ENCODE measurements at regions not wholly inside any gene's neighbourhood (a gene's known extent, or its start where the extent isn't known, plus 50 kb on each side); places are given as distances from the start of the nearest gene placed in this dataset.

- Histone ChIP-seq H3K36me3 (no peaks in the 10 kb centered on the region), H3K27ac (no peak overlapping the region), H3K4me3 (no peak overlapping the region), H3K27me3 (no peaks in the 10 kb centered on the region), H3K4me2 (no peak overlapping the region), H4K20me1 (no peaks in the 10 kb centered on the region), H3K9me3 (replicated peaks in 1 of 11) (peaks cover 2 to 13% (median 4%) of the 10 kb centered on the region in 11 experiments; a peak in 17 of 22 replicates), H3K9ac (no peak overlapping the region), H3K4me1 (peaks cover 0 to 9% (median 0%) of the 10 kb centered on the region in 10 experiments; a peak in 2 of 20 replicates)
- TF ChIP-seq Cebpa-rat (IDR thresholded peaks at IDR 0.05), result no peak
Observed at GRCh38 chr10:10833955-10834354, 183.7 kb upstream of the CELF2 start.

- H4K20me1 ChIP-seq, result no peaks in the 10 kb centered on the region
- TF ChIP-seq Cebpa-rat (IDR thresholded peaks at IDR 0.05), result no peak
- no peaks in the 10 kb centered on the region for H3K36me3 ChIP-seq
- H3K4me3 ChIP-seq, result no peak overlapping the region
- H3K4me1 ChIP-seq, result no peaks in the 10 kb centered on the region
- no peak overlapping the region for H3K4me2 ChIP-seq
- no peak overlapping the region for H3K9ac ChIP-seq
- H3K9me3 ChIP-seq (replicated peaks in 1 of 11), result peaks cover 6 to 18% (median 10%) of the 10 kb centered on the region in 11 experiments; a peak in 21 of 22 replicates
- no peak overlapping the region for H3K27ac ChIP-seq
- H3K27me3 ChIP-seq, result no peaks in the 10 kb centered on the region
Observed at GRCh38 chr10:10844251-10844650, 173.4 kb upstream of the CELF2 start.

- no peak overlapping the region for H3K9ac ChIP-seq
- H3K27ac ChIP-seq, result no peak overlapping the region
- H3K27me3 ChIP-seq, result no peaks in the 10 kb centered on the region
- H3K4me1 ChIP-seq, result no peaks in the 10 kb centered on the region
- peaks cover 0 to 8% (median 1%) of the 10 kb centered on the region in 11 experiments; a peak in 11 of 22 replicates for H3K9me3 ChIP-seq (replicated peaks in 1 of 11)
- no peaks in the 10 kb centered on the region for H3K36me3 ChIP-seq
- no peak for TF ChIP-seq Cebpa-rat (IDR thresholded peaks at IDR 0.05)
- H3K4me3 ChIP-seq, result no peak overlapping the region
- no peak overlapping the region for H3K4me2 ChIP-seq
- no peaks in the 10 kb centered on the region for H4K20me1 ChIP-seq
Observed at GRCh38 chr10:10845185-10845584, 172.5 kb upstream of the CELF2 start.

- Histone ChIP-seq H3K27ac (no peak overlapping the region), H3K4me2 (no peak overlapping the region), H3K36me3 (no peaks in the 10 kb centered on the region), H4K20me1 (no peaks in the 10 kb centered on the region), H3K9ac (no peak overlapping the region), H3K27me3 (no peaks in the 10 kb centered on the region), H3K4me3 (no peak overlapping the region), H3K9me3 (replicated peaks in 1 of 11) (peaks cover 0 to 1% (median 0%) of the 10 kb centered on the region in 11 experiments; a peak in 2 of 22 replicates), H3K4me1 (no peaks in the 10 kb centered on the region)
- TF ChIP-seq Cebpa-rat (IDR thresholded peaks at IDR 0.05), result no peak
Observed at GRCh38 chr10:10845826-10846503, 171.7 kb upstream of the CELF2 start.

DNA sequence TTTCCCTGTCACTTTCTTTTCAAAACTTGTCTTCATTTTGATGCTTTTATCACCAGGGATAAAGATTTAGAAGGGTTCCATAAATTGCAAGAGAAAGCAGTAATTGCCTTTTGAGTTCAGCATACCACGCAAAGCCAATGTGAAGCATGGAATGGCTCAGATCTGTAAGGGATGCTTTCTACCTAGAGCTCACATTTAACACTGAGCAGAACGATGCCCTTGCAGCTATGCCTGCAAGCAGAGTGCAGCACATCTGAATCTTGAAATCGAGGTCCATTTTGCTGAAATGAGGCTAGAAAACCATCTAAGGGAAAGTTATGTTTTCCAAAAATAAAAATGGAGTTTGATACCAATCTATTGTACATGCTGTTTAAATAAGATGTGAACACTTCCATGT, 171.2 kb upstream of the CELF2 start:
- H3K4me2 ChIP-seq, result no peak overlapping the region
- H3K27ac ChIP-seq, result no peak overlapping the region
- no peak for TF ChIP-seq Cebpa-rat (IDR thresholded peaks at IDR 0.05)
- H3K9ac ChIP-seq, result no peak overlapping the region
- H3K9me3 ChIP-seq (replicated peaks in 1 of 11), result no peaks in the 10 kb centered on the region
- no peaks in the 10 kb centered on the region for H3K4me1 ChIP-seq
- no peaks in the 10 kb centered on the region for H4K20me1 ChIP-seq
- H3K27me3 ChIP-seq, result no peaks in the 10 kb centered on the region
- no peaks in the 10 kb centered on the region for H3K36me3 ChIP-seq
- H3K4me3 ChIP-seq, result no peak overlapping the region

- H3K9ac ChIP-seq, result no peak overlapping the region
- no peak overlapping the region for H3K4me2 ChIP-seq
- H3K4me1 ChIP-seq, result no peaks in the 10 kb centered on the region
- TF ChIP-seq Cebpa-rat (IDR thresholded peaks at IDR 0.05), result no peak
- H3K27me3 ChIP-seq, result no peaks in the 10 kb centered on the region
- 0 out of 22 replicates have a peak, but pooled peaks cover 0 to 4% (median 0%) of the 10 kb centered on the region in 11 experiments for H3K9me3 ChIP-seq (replicated peaks in 1 of 11)
- H3K27ac ChIP-seq, result no peak overlapping the region
- no peaks in the 10 kb centered on the region for H4K20me1 ChIP-seq
- H3K4me3 ChIP-seq, result no peak overlapping the region
- H3K36me3 ChIP-seq, result no peaks in the 10 kb centered on the region
Observed at GRCh38 chr10:10847387-10847786, 170.3 kb upstream of the CELF2 start.

- Histone ChIP-seq H4K20me1 (no peaks in the 10 kb centered on the region), H3K4me1 (no peaks in the 10 kb centered on the region), H3K27ac (no peak overlapping the region), H3K4me2 (no peak overlapping the region), H3K9ac (no peak overlapping the region), H3K27me3 (no peaks in the 10 kb centered on the region), H3K9me3 (replicated peaks in 1 of 11) (0 out of 22 replicates have a peak, but pooled peaks cover 0 to 4% (median 0%) of the 10 kb centered on the region in 11 experiments), H3K4me3 (no peak overlapping the region), H3K36me3 (no peaks in the 10 kb centered on the region)
- no peak for TF ChIP-seq Cebpa-rat (IDR thresholded peaks at IDR 0.05)
Observed at GRCh38 chr10:10848488-10849111, 169.1 kb upstream of the CELF2 start.

DNA sequence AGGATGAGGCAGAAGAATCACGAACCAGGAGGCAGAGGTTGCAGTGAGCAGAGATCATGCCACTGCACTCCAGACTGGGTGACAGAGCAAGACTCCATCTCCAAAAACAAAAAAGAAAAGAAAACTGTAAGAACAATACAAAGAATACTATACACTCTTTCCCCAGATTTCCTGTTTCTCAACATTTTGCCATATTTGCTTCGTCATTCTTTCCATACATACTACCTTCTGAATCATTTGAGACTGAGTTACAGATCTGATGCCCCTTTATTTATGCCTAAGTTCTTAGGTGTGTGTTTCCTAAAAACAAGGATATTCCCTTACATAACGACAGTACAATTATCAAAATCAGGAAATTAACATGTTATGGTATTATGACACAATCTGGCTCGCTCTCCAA, 168.4 kb upstream of the CELF2 start:
- no peaks in the 10 kb centered on the region for H3K4me1 ChIP-seq
- no peak overlapping the region for H3K4me3 ChIP-seq
- TF ChIP-seq Cebpa-rat (IDR thresholded peaks at IDR 0.05), result no peak

DNA sequence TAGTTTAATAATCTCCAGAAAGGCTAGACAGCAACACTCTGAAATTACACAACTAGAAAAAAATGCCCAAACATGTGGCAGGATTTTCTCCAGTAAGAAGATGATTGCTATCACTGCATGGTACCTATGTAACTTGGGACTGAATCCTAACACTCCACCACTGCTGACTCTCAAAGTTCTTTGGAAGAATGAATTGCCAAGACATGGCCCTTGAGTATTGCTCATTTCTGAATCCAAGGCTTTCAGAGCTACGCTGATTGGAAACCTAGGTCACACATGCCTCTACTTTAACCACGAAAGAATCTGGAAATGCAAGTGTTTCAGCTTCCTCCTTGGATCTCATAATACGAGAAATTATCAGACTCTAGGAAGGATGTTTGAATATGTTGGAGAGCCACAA, 167.5 kb upstream of the CELF2 start:
- Histone ChIP-seq H3K27me3 (no peaks in the 10 kb centered on the region), H3K9me3 (replicated peaks in 1 of 11) (0 out of 22 replicates have a peak, but pooled peaks cover 0 to 4% (median 0%) of the 10 kb centered on the region in 11 experiments), H3K4me1 (no peaks in the 10 kb centered on the region), H4K20me1 (no peaks in the 10 kb centered on the region), H3K9ac (no peak overlapping the region), H3K4me3 (no peak overlapping the region), H3K36me3 (no peaks in the 10 kb centered on the region), H3K27ac (no peak overlapping the region), H3K4me2 (no peak overlapping the region)
- TF ChIP-seq Cebpa-rat (IDR thresholded peaks at IDR 0.05), result no peak

More for the DNA sequence above, 168.4 kb upstream of the CELF2 start:
- no peaks in the 10 kb centered on the region for H3K27me3 ChIP-seq
- H3K4me2 ChIP-seq, result no peak overlapping the region
- H3K36me3 ChIP-seq, result no peaks in the 10 kb centered on the region
- no peak overlapping the region for H3K27ac ChIP-seq
- no peaks in the 10 kb centered on the region for H4K20me1 ChIP-seq
- no peak overlapping the region for H3K9ac ChIP-seq
- H3K9me3 ChIP-seq (replicated peaks in 1 of 11), result 0 out of 22 replicates have a peak, but pooled peaks cover 0 to 4% (median 0%) of the 10 kb centered on the region in 11 experiments

GRCh38 chr10:10852464-10852863, 165.2 kb upstream of the CELF2 start:
- no peak for TF ChIP-seq Cebpa-rat (IDR thresholded peaks at IDR 0.05)
- Histone ChIP-seq H3K4me1 (no peaks in the 10 kb centered on the region), H3K27ac (no peak overlapping the region), H3K36me3 (no peaks in the 10 kb centered on the region), H3K9me3 (replicated peaks in 1 of 11) (0 out of 22 replicates have a peak, but pooled peaks cover 0 to 4% (median 0%) of the 10 kb centered on the region in 11 experiments), H3K9ac (no peak overlapping the region), H3K4me2 (no peak overlapping the region), H3K27me3 (no peaks in the 10 kb centered on the region), H3K4me3 (no peak overlapping the region), H4K20me1 (no peaks in the 10 kb centered on the region)
